Esophagus squamous epithelium (tissue), 5 donors: ENCODE measurements at regions not wholly inside any gene's neighbourhood (a gene's known extent, or its start where the extent isn't known, plus 50 kb on each side); places are given as distances from the start of the nearest gene placed in this dataset.

ENCODE experiments used
- DNase-seq: peaks from one replicate; lab custom pipeline; 2025; lab: John Stamatoyannopoulos, UW
- H3K27ac ChIP-seq, 4 donors: fragments of 200-600 bp; sonication (generic); one replicate each; pipeline ENCODE4 v1.5.1; 2016 to 2019; ENCODE audit warnings: mild to moderate bottlenecking in 1 of 4
- H3K27me3 ChIP-seq, 4 donors: fragments of 200-600 bp; sonication (generic); 1 replicate in 3 of 4; 2 replicates in 1 of 4; pipeline versions ENCODE4 v1.5.1 to v1.6.0; 2017 to 2021; ENCODE audit warnings: antibody characterized with exemption in 1 of 4
- H3K36me3 ChIP-seq, 3 donors: fragments of 200-600 bp; sonication (generic); one replicate each; pipeline ENCODE4 v1.5.1; 2016 to 2019
- H3K4me1 ChIP-seq, 3 donors: fragments of 200-600 bp; sonication (generic); one replicate each; pipeline ENCODE4 v1.5.1; 2017 to 2019
- H3K4me3 ChIP-seq, 4 donors: fragments of 200-600 bp; sonication (generic); 1 replicate in 3 of 4; 2 replicates in 1 of 4; pipeline ENCODE4 v1.5.1; 2016 to 2019; ENCODE audit warnings: mild to moderate bottlenecking in 2 of 4, moderate library complexity in 1 of 4
- H3K9me3 ChIP-seq, 3 donors: fragments of 200-600 bp; sonication (generic); one replicate each; pipeline ENCODE4 v1.5.1; 2016 to 2019
- CTCF ChIP-seq, 6 experiments: fragments of 450-650 bp in 4 of 6; fragments of 200-600 bp in 2 of 6; sonication (generic) in 2 of 6; IDR thresholded peaks; one replicate each; pipeline ENCODE4 v1.5.1; 2016 to 2019; ENCODE audit warnings: antibody characterized with exemption in 6 of 6, mild to moderate bottlenecking in 4 of 6, moderate library complexity in 4 of 6
- POLR2A ChIP-seq, 4 donors: fragments of 450-650 bp; IDR thresholded peaks; one replicate each; pipeline ENCODE4 v1.6.1; 2017; ENCODE audit warnings: antibody characterized with exemption in 4 of 4, mild to moderate bottlenecking in 4 of 4, moderate library complexity in 3 of 4
- WGBS, 2 donors: methylation state at CpG; one replicate each; pipeline ENCODE4 v1.1.5; 2018; 5-methylcytosine and 5-hydroxymethylcytosine counted together
- intact Hi-C: fragments of 100-400 bp; cut with DNase I; formaldehyde crosslinking; loops from one replicate; pipeline ENCODE4 v1.15.0; 2022
- donor health status: DM: yes; HTN: yes; CAD: no.

- H3K4me3 ChIP-seq = no peak overlapping the region
- intact Hi-C loops = no loop called here
- H3K9me3 ChIP-seq = no peaks in the 10 kb centered on the region
- H3K27ac ChIP-seq = no peak overlapping the region
- TF ChIP-seq CTCF (IDR thresholded peaks at IDR 0.05) (no peak), POLR2A (IDR thresholded peaks at IDR 0.05) (no peak)
- no peaks in the 10 kb centered on the region for H3K27me3 ChIP-seq
- no peaks in the 10 kb centered on the region for H3K36me3 ChIP-seq
- DNase-seq = no peak
- H3K4me1 ChIP-seq = no peaks in the 10 kb centered on the region
These were observed 376.1 kb upstream of the GRIN3A start for GRCh38 chr9:102114557-102114956.

- H3K4me3 ChIP-seq = no peak overlapping the region
- intact Hi-C loops = no loop called here
- WGBS, 2 donors = 70 to 80% methylated on average over 1 of the region's 1 CpG
- no peaks in the 10 kb centered on the region for H3K4me1 ChIP-seq
- H3K9me3 ChIP-seq = no peaks in the 10 kb centered on the region
- no peaks in the 10 kb centered on the region for H3K36me3 ChIP-seq
- DNase-seq = no peak
- no peaks in the 10 kb centered on the region for H3K27me3 ChIP-seq
- no peak for TF ChIP-seq POLR2A (IDR thresholded peaks at IDR 0.05)
- TF ChIP-seq CTCF (IDR thresholded peaks at IDR 0.05) = no peak
- no peak overlapping the region for H3K27ac ChIP-seq
These were observed 374.7 kb upstream of the GRIN3A start for GRCh38 chr9:102113191-102113590.

GRCh38 chr9:102106439-102106838 is 368.0 kb upstream of the GRIN3A start:
- no peaks in the 10 kb centered on the region for H3K27me3 ChIP-seq
- WGBS, 2 donors = 36% methylated on average over 1 of the region's 1 CpG
- H3K27ac ChIP-seq = no peak overlapping the region
- H3K4me3 ChIP-seq = no peak overlapping the region
- no peak for DNase-seq
- no peaks in the 10 kb centered on the region for H3K4me1 ChIP-seq
- no peaks in the 10 kb centered on the region for H3K9me3 ChIP-seq
- intact Hi-C loops = no loop called here
- no peaks in the 10 kb centered on the region for H3K36me3 ChIP-seq
- TF ChIP-seq POLR2A (IDR thresholded peaks at IDR 0.05) = no peak
- TF ChIP-seq CTCF (IDR thresholded peaks at IDR 0.05) = no peak

- intact Hi-C loops = no loop called here
- H3K9me3 ChIP-seq = no peaks in the 10 kb centered on the region
- no peaks in the 10 kb centered on the region for H3K27me3 ChIP-seq
- H3K36me3 ChIP-seq = no peaks in the 10 kb centered on the region
- H3K27ac ChIP-seq = no peak overlapping the region
- DNase-seq = no peak
- no peak for TF ChIP-seq POLR2A (IDR thresholded peaks at IDR 0.05)
- no peak for TF ChIP-seq CTCF (IDR thresholded peaks at IDR 0.05)
- no peaks in the 10 kb centered on the region for H3K4me1 ChIP-seq
- no peak overlapping the region for H3K4me3 ChIP-seq
These were observed 363.3 kb upstream of the GRIN3A start for GRCh38 chr9:102101723-102102122.

GRCh38 chr9:102087141-102087540 is 348.7 kb upstream of the GRIN3A start:
- 44 to 68% methylated on average over 2 of the region's 2 CpGs for WGBS, 2 donors

More at GRCh38 chr9:102087141-102087540, 348.7 kb upstream of the GRIN3A start:
- Histone ChIP-seq H3K4me1 (no peaks in the 10 kb centered on the region), H3K9me3 (no peaks in the 10 kb centered on the region), H3K36me3 (no peaks in the 10 kb centered on the region), H3K4me3 (no peak overlapping the region), H3K27me3 (no peaks in the 10 kb centered on the region), H3K27ac (no peak overlapping the region)
- intact Hi-C loops = no loop called here
- TF ChIP-seq CTCF (IDR thresholded peaks at IDR 0.05) (no peak), POLR2A (IDR thresholded peaks at IDR 0.05) (no peak)
- DNase-seq = no peak
